ENCODE measurements at regions not wholly inside any gene's neighbourhood (a gene's known extent, or its start where the extent isn't known, plus 50 kb on each side); places are given as distances from the start of the nearest gene placed in this dataset.

DNA sequence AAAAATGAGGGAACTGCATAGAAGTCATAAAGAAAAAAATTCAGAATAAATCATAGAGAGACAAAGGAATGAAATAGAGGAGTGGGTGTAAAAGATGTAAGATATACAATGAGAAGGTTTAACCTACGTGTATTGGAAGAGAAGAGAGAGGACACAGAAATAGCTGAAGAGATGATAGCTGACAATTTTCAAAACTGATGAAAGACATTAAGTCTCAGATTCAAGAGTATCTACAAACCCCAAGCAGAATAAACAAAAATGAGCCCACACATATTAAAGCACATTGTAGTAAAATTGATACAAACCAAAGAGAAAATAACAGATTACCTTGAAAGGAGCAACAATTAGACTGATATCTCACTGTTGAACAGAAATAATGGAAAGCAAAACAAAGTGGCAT lies 107.9 kb upstream of the PRNP start:
- TF ChIP-seq, protein P1, sequence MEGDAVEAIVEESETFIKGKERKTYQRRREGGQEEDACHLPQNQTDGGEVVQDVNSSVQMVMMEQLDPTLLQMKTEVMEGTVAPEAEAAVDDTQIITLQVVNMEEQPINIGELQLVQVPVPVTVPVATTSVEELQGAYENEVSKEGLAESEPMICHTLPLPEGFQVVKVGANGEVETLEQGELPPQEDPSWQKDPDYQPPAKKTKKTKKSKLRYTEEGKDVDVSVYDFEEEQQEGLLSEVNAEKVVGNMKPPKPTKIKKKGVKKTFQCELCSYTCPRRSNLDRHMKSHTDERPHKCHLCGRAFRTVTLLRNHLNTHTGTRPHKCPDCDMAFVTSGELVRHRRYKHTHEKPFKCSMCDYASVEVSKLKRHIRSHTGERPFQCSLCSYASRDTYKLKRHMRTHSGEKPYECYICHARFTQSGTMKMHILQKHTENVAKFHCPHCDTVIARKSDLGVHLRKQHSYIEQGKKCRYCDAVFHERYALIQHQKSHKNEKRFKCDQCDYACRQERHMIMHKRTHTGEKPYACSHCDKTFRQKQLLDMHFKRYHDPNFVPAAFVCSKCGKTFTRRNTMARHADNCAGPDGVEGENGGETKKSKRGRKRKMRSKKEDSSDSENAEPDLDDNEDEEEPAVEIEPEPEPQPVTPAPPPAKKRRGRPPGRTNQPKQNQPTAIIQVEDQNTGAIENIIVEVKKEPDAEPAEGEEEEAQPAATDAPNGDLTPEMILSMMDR (IDR thresholded peaks at IDR 0.05 in 2 of 3, conservative IDR thresholded peaks at IDR 0.05 in 1 of 3; ENCODE audit: control insufficient read depth in 2 of 3, extremely low read depth in 1 of 3, insufficient read depth in 1 of 3, low read depth in 3 of 3, low read length in 3 of 3) = no peak
- TF ChIP-seq SMC3 (IDR thresholded peaks at IDR 0.05; ENCODE audit: borderline replicate concordance, low read length) (no peak), PAX5 (IDR thresholded peaks at IDR 0.05; ENCODE audit: borderline replicate concordance, low read depth, low read length) (no peak), EZH2 (IDR thresholded peaks at IDR 0.05; ENCODE audit: borderline replicate concordance, control insufficient read depth, low read depth, low read length) (no peak), CREB1 (IDR thresholded peaks at IDR 0.05; ENCODE audit: low read depth) (no peak), MTA2 (IDR thresholded peaks at IDR 0.05; ENCODE audit: low read depth) (no peak), POLR2AphosphoS5 (IDR thresholded peaks at IDR 0.05; ENCODE audit: low read length) (no peak), BRCA1 (IDR thresholded peaks at IDR 0.05; ENCODE audit: low read depth, low read length) (no peak), HDAC2 (IDR thresholded peaks at IDR 0.05) (no peak), WRNIP1 (IDR thresholded peaks at IDR 0.05; ENCODE audit: borderline replicate concordance, low read depth, low read length) (no peak), NRF1 (conservative IDR thresholded peaks at IDR 0.05; ENCODE audit: low read depth, low read length) (no peak), ETV6 (conservative IDR thresholded peaks at IDR 0.05 in 1 of 2, IDR thresholded peaks at IDR 0.05 in 1 of 2; ENCODE audit: borderline replicate concordance in 1 of 2, low read depth in 1 of 2) (no peak), E2F4 (IDR thresholded peaks at IDR 0.05; ENCODE audit: low read depth, low read length) (no peak)

All from GM12878 (cell line).